Heart left ventricle (tissue), 16 donors: ENCODE measurements at regions not wholly inside any gene's neighbourhood (a gene's known extent, or its start where the extent isn't known, plus 50 kb on each side); places are given as distances from the start of the nearest gene placed in this dataset.

Experiments used
- ATAC-seq, 4 donors: fragments of 200-7000 bp; cut with Tn5 transposase; one replicate each; pipeline ENCODE4 v1.9.1; 2020 to 2022; ENCODE audit warnings: moderate library complexity in 4 of 4, mild to moderate bottlenecking in 3 of 4, moderate number of reproducible peaks in 1 of 4
- DNase-seq, 5 donors: peaks; one replicate each; pipeline ENCODE4 v3.0.0-alpha.2; 2020
- H3K27ac ChIP-seq, 12 donors: fragments of 200-600 bp; sonication (generic) in 4 of 12; one replicate each; pipeline versions ENCODE4 v1.5.0 to v1.8.0; 2016 to 2022; ENCODE audit warnings: mild to moderate bottlenecking in 2 of 12
- H3K27me3 ChIP-seq, 9 donors: fragments of 200-600 bp; sonication (generic) in 2 of 9; one replicate each; pipeline versions ENCODE4 v1.5.1 to v1.8.0; 2016 to 2022; ENCODE audit warnings: mild to moderate bottlenecking in 3 of 9
- H3K36me3 ChIP-seq, 9 donors: fragments of 200-600 bp; sonication (generic) in 2 of 9; one replicate each; pipeline versions ENCODE4 v1.5.0 to v1.8.0; 2018 to 2022; ENCODE audit warnings: mild to moderate bottlenecking in 2 of 9
- H3K4me1 ChIP-seq, 12 donors: fragments of 200-600 bp; sonication (generic) in 4 of 12; one replicate each; pipeline versions ENCODE4 v1.5.0 to v1.8.0; 2016 to 2022; ENCODE audit warnings: mild to moderate bottlenecking in 3 of 12
- H3K4me3 ChIP-seq, 12 donors: fragments of 200-600 bp; sonication (generic) in 4 of 12; one replicate each; pipeline versions ENCODE4 v1.5.0 to v1.8.0; 2017 to 2022; ENCODE audit warnings: mild to moderate bottlenecking in 9 of 12, moderate library complexity in 4 of 12
- H3K9me3 ChIP-seq, 12 donors: fragments of 200-600 bp; sonication (generic) in 4 of 12; one replicate each; pipeline versions ENCODE4 v1.5.0 to v1.8.0; 2016 to 2022; ENCODE audit warnings: mild to moderate bottlenecking in 1 of 12
- CTCF ChIP-seq, 12 donors: fragments of 200-600 bp; sonication (generic) in 4 of 12; IDR thresholded peaks; one replicate each; pipeline versions ENCODE4 v1.5.0 to v1.8.0; 2018 to 2022; ENCODE audit warnings: antibody characterized with exemption in 12 of 12, mild to moderate bottlenecking in 5 of 12
- POLR2A ChIP-seq, 2 donors: fragments of 450-650 bp; IDR thresholded peaks; one replicate each; pipeline ENCODE4 v1.6.1; 2017; ENCODE audit warnings: antibody characterized with exemption in 2 of 2, mild to moderate bottlenecking in 2 of 2, moderate library complexity in 2 of 2
- WGBS, 4 donors: extraction: QIAGEN DNeasy Blood & Tissue Kit in 2 of 4; methylation state at CpG; one replicate each; pipeline versions ENCODE4 v1.1.5 to v1.1.7; 2013 to 2018; 5-methylcytosine and 5-hydroxymethylcytosine counted together
- intact Hi-C, 10 donors: fragments of 100-400 bp; cut with DNase I; formaldehyde crosslinking; loops; one replicate each; pipeline versions ENCODE4 v1.11.1 to v1.14.2; 2022
- donor health status: ischemic (EF 13 %, LVEDD 7.1; RV severe dilation, severe dysfunction).
- donor health status: healthy with polysubstance abuse.
- donor health status: DM: no; HTN: yes; CAD: no.
- donor health status: DM: no; HTN: no; CAD: no.
- donor health status: ischemic (EF 25% LVEDD 6.9; RV normal size, moderate dysfunction).
- donor health status: ischemic (EF 25% LVEDD 5.7; RV mildly dilated, moderate dysfunction).
- donor health status: healthy.
- donor health status: DM: yes; HTN: yes; CAD: no.
- donor health status: ischemic (EF 35%, LVEDD 5.7; RV mildly dilated, moderate dysfunction).
- donor health status: nonischemic (EF 11% LVEDD 7.7; RV severe dilation, severe dysfunction).
- donor health status: DM: yes; HTN: yes; CAD: no.
- donor health status: PGD.
- donor health status: ischemic (EF 29% LVEDD 5.4; RV normal size, mild dysfunction).
- donor health status: nonischemic (EF 23%, LVEDD 6.1; RV moderate dilation, normal function).

GRCh38 chr1:192913683-192914082 is 104.8 kb downstream of the RGS2 start:
- WGBS, 4 donors = 60 to 74% (median 65%) methylated on average over 3 of the region's 3 CpGs
- Histone ChIP-seq H3K4me3 (no peak overlapping the region), H3K4me1 (peaks cover 0 to 6% (median 0%) of the 10 kb centered on the region in 12 donors), H3K9me3 (no peaks in the 10 kb centered on the region), H3K36me3 (no peaks in the 10 kb centered on the region), H3K27ac (peak overlapping the region in 1 of 12 donors; percentile 32), H3K27me3 (no peaks in the 10 kb centered on the region)
- no peak for TF ChIP-seq CTCF (IDR thresholded peaks at IDR 0.05)
- TF ChIP-seq POLR2A (IDR thresholded peaks at IDR 0.05) = no peak
- ATAC-seq = no peak
- intact Hi-C loops = no loop called here
- DNase-seq = no peak

- no peaks in the 10 kb centered on the region for H3K36me3 ChIP-seq
- no peak for ATAC-seq
- no peaks in the 10 kb centered on the region for H3K9me3 ChIP-seq
- intact Hi-C loops = no loop called here
- WGBS, 4 donors = 46 to 76% (median 60%) methylated on average over 1 of the region's 1 CpG
- H3K27me3 ChIP-seq = no peaks in the 10 kb centered on the region
- H3K27ac ChIP-seq = peak overlapping the region in 1 of 12 donors; percentile 32
- no peak for DNase-seq
- TF ChIP-seq POLR2A (IDR thresholded peaks at IDR 0.05) = no peak
- TF ChIP-seq CTCF (IDR thresholded peaks at IDR 0.05) = no peak
- H3K4me1 ChIP-seq = peaks cover 0 to 6% (median 0%) of the 10 kb centered on the region in 12 donors
- H3K4me3 ChIP-seq = no peak overlapping the region
Observed at GRCh38 chr1:192914092-192914491, 105.3 kb downstream of the RGS2 start.

GRCh38 chr1:192914696-192915095 is 105.9 kb downstream of the RGS2 start:
- Histone ChIP-seq H3K4me3 (no peak overlapping the region), H3K36me3 (no peaks in the 10 kb centered on the region), H3K4me1 (peaks cover 0 to 6% (median 0%) of the 10 kb centered on the region in 12 donors), H3K27me3 (no peaks in the 10 kb centered on the region), H3K27ac (peak overlapping the region in 1 of 12 donors; percentile 32), H3K9me3 (no peaks in the 10 kb centered on the region)
- intact Hi-C loops = no loop called here
- no peak for ATAC-seq
- no peak for DNase-seq
- 88 to 98% (median 94%) methylated on average over 2 of the region's 2 CpGs for WGBS, 4 donors
- TF ChIP-seq CTCF (IDR thresholded peaks at IDR 0.05) = no peak

GRCh38 chr1:192916021-192916420 is 107.2 kb downstream of the RGS2 start:
- 86 to 91% (median 87%) methylated on average over 1 of the region's 1 CpG for WGBS, 4 donors
- H3K9me3 ChIP-seq = no peaks in the 10 kb centered on the region
- H3K36me3 ChIP-seq = no peaks in the 10 kb centered on the region
- H3K27me3 ChIP-seq = no peaks in the 10 kb centered on the region
- TF ChIP-seq POLR2A (IDR thresholded peaks at IDR 0.05) = no peak
- TF ChIP-seq CTCF (IDR thresholded peaks at IDR 0.05) = no peak
- ATAC-seq (no peak), DNase-seq (no peak)
- no peak overlapping the region for H3K4me3 ChIP-seq
- peaks cover 0 to 6% (median 0%) of the 10 kb centered on the region in 12 donors for H3K4me1 ChIP-seq
- intact Hi-C loops = no loop called here
- no peak overlapping the region for H3K27ac ChIP-seq
